Cerebellar nuclear complex (tissue), 1 donor: ENCODE measurements at regions not wholly inside any gene's neighbourhood (a gene's known extent, or its start where the extent isn't known, plus 50 kb on each side); places are given as distances from the start of the nearest gene placed in this dataset.

Source experiments
- DNase-seq, 2 experiments: peaks; one replicate each; lab custom pipeline; 2025; lab: John Stamatoyannopoulos, UW

DNA sequence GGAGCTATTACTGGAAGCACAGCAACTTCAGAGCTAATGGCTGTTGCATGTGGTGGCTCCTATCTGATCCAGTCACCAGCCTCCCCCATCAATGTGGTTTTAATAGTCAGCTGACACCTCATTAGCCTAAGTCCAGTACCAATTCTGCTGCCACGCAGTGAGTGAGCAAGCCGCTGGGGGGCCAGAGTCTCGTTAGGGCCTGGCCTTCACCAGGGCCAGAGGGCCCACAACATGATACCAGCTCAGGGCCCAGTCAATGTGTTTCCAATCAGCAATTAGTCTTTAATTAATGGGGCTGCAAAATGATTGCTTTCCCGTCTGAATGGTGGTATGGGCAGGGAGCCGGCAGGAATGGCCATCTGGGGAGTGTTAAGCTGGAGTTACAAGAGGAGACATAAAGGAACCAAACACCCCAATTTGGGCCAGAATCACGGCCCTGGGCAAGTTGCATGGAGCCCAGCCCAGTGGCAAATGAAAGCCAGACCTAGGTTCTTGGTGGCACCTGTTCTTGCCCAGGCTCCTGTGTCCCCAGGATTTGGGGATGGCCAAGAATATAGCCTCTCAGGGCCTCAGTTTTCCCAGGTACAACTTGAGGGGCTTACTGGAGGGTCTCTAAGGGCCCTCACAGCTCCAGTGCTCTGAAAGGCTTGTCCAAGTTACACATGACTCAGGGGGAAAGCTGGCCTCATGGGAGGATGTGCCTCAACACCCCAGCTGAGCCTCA lies 119.2 kb downstream of the EFNB1 start:
- DNase-seq = no peak

DNA sequence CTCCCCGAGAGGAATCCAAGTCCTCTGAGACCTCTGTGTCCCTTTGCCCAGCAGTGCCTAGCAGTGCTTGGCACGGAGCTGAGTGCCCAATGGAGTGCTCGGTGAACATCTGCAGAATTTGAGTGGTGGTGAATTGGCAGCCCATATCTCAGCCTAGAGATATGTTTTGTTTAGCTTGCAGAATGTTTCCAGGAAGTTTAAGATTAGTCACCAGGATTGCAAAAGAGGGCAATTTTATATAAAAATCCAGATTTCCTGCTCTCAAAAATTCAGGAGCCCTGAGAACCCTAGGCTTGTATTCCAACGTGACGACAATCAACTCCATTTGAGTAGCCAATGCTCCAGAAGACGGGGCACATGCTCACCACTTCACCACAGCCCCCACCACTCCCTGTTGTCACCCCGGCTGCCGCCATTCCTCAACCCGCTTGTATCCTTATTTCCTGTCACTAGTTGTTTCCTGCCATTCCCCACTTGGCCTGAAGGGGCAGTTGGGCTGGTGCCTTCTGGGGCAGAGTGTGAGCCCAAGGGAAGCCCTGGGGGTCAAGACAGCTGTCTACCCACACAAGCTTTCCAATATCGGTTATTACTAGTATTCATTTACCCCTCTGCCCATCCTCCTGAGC lies 116.9 kb downstream of the EFNB1 start:
- DNase-seq = no peak

DNA sequence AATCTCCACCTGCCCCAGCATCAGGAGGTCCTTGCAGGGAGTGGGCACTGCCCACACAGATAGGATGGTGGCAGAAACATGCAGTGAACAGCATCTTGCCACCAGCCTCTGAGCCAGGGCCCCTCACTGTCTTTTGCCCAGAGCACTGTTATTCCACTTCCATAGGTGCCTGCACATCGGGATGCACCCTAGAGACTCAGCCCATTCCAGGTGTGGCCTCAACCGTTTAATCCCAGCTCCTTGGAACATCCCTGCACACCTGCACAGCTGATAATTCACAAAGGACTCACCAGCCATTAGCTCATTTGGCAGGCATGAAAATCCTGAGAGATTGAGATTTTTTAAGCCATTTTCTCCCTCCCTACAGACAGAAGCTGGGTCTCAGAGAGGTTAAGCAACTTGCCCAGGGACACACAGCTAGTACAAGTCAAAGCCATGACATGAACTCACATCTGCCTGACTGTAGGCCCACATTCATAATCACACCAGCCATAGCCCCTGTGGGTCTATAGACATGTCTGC lies 116.3 kb downstream of the EFNB1 start:
- no peak for DNase-seq

DNA sequence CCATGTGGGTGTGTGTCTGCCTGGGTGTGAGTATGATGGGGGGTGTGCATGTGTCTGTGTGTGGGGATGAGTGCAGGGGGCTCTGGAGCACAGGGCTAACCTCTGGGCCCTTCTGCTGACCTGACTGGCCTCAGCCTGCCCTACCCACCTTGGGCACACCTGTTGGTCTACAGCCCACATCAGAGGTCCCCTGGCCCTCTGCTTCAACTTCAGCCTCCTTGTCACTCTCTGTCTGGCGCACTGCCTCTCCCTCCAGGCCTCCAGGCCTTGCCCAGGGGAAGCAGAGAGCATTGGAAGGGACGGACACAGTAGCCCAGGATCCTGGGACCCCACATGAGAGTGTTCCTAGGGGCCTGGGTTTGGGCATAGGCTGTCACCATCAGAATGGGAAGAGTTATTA lies 115.4 kb downstream of the EFNB1 start:
- no peak for DNase-seq

DNA sequence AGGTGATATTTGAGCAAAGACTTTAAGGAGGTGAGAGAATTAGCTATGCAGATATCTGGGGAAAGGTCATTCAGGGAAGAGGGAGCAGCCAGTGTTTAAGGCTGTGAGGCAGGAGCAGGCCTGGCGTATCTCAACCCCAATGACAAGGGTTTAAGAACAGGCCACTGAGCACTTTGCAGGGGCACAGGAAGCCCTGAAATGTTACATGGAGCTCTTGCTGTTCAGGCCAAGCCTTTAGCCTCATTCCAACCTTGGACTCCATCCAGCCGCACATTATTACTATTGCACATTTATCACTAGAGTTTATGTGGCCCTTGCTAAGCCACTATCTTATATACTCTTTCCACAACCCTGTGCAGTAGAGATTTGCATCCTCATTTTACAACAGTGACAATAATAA lies 114.0 kb downstream of the EFNB1 start:
- DNase-seq = no peak

DNA sequence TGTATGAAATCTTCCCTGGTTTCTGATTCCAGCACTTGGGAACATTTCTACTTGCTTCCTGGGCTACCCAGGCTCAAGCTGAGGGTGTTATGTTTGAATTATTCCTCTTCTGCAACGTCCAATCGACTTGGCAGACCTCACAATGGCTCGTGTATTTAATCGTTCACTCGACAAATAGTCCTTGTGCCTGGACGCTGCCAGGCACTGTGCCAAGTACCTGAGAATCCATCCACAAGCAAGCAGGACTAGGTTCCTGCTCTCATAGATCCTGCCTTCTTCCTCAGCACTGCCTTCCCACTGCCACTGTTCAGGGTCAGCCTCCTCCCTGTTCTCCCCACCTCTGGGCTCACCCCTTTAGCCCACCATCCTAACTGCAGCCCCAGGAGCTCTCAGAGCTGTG lies 113.3 kb downstream of the EFNB1 start:
- DNase-seq = no peak

DNA sequence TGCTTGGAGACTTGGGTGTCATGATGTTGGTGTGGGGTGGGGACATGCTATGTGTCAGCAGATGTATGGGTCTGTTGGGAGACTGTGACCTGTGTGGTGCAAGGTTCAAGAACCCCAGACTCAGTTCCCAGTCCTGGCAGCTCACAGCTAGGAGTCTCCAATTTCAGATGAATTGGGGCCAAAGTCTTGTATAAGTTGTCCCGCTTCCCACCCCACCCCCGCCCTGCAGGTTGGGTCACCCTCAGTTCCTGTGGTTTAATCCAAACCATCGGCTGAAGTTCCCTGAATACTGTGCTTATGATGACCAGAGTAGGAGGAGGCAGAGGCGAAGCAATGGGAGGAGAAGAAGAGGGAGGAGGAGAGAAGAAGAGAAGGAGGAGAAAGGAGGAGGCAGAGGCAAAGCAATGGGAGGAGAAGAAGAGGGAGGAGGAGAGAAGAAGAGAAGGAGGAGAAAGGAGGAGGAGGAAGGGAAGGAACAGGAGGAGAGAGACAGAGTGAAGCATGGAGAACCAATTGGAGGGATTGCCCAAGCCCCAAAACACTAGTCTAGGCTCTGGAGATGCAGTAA lies 112.6 kb downstream of the EFNB1 start:
- no peak for DNase-seq

DNA sequence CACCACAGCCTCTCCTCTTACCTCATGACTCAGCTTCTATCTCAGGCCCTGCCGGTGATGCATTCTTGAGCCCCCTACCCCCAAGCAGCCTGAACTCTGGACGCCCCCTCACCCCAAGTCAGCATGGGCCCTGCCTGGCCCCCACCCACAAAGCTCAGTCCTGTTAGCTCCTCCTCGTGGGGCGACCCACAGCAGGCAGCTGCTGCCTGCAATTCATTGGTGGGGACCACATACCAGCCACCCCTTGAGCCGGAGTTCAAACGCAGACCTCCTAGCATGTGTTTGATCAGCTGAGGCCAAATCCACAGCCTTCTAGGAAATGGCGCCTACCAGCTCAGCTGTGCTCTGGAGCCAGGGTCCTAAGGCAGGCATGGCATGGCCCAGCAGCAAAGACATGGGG lies 111.8 kb downstream of the EFNB1 start:
- DNase-seq = no peak

DNA sequence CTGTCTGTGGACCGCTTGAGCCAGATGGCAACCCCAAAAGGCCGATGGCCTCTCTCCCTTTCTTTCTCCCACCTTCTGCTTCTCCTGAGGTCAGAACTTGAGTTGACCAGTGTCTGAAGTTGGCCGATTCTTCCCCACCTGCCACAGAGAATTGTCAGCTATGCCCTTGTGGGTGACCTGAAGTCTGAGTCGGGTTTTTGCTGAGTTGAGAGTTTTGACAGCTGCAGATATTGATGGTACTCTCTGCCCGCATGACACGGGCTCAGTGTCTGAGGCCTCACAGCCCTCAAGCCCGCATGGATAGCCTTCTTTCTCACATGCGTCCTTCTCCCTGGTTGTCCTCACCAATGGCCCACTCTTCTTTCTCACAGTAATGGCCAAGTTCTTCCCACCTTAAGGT lies 111.0 kb downstream of the EFNB1 start:
- no peak for DNase-seq

DNA sequence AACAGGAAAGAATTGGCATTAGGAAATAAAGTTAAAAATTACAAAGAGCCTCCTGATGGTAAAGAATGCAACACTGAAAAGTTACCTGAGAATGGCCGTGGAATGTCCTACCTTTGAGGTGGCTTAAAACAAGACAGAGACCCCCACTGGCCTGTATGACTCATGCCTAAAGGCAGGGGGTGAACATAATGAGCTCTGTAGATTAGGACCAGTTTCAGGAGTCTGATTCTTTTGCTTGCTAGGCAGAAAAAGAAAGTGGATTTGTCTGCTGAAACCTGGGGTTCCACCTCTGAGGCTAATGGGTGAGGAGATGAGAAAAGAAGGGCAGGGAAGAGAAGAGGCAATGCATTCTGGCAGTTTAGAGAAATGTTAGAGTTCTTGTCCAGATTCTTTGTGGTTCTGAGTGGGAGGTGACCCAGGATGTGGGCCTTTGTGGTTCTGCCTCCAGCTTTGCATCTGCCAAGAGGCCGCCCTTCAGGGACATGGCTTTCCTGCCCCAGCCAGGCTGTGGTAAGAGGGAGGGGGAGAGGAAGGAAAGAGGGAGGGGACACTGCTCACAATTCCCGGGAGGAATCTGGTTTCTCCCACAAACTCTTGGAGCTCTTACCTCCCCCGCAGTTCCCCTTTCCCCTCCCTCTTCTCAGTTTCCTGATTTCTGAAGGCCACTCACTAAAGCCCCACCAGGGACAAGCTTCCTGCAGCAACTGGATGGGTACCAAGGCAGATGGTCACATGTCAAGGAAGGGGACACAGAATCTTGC lies 109.6 kb downstream of the EFNB1 start:
- no peak for DNase-seq

DNA sequence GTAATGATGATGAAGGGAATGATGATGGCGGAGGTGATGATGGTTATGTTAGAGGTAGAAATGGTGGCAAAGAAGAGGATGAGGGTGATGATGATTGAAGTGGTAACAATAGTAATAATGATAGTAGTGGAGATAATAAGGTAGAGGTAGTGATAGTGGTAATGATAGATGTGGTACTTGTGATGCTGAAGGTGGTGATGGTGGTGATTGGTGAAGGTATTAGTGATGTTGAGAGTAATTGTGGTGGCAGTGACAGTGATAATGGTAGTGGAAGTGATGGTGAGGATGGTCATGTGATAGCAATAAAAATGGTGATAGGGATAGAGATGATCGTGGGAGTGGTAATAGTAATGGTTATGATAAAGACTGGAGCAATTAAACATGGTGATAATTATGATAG lies 108.8 kb downstream of the EFNB1 start:
- DNase-seq = no peak

DNA sequence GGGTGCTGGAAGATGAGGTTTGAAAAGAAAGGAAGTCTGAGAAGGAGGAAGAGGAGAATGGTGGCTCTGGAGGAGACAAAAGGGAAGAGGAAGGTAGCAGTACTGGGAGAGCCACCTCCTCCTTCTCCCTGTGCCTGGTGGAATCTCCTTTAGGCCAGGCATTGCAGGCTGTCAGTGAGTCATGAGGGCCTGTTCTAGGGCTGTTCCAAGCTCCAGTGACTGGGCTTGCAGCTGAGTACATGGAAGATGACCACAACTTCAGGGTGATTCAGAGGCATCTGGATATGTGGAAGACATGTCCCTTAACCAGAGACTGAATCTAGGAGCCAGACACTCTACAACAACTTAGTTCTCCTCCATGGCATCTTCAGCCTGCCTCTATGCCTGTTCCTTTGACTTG lies 107.8 kb downstream of the EFNB1 start:
- DNase-seq = no peak

DNA sequence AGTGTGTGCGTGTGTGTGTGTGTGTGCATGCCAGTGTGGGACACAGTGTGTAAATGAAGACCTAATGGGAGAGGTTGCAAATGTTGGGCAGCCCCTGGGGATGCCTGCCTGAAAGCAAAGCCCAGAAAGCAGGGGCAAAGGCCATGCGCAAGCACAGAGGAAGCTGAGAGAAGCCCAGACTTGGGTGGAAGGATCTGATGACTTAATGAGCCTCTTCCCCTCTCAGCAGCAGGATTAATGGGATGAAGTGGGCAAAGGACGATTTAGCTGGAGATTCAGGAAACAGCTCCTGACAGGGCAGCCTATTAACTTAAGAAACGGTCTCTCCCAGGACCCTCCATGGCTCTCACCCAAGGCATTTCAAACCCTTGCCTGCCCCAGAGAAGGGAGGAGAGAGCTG lies 107.3 kb downstream of the EFNB1 start:
- no peak for DNase-seq

DNA sequence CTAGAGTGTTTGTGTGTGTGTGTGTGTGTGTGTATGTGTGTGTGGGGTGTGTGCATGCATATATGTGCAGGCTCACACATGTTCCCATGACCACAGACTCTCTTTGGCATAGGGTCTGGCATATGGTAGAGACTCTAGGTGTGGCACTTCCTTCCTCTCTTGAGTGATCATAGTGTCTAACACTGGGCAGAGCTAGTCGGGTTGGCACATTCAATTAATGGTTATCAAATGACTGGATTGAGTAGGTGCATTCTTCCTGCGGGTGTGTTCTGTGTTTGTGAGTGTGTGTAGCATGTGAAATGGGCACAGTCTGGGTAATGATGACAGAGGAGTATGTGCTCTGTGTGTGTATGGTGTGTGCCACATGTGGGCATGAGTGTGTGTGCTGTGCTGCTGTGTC lies 106.5 kb downstream of the EFNB1 start:
- no peak for DNase-seq

DNA sequence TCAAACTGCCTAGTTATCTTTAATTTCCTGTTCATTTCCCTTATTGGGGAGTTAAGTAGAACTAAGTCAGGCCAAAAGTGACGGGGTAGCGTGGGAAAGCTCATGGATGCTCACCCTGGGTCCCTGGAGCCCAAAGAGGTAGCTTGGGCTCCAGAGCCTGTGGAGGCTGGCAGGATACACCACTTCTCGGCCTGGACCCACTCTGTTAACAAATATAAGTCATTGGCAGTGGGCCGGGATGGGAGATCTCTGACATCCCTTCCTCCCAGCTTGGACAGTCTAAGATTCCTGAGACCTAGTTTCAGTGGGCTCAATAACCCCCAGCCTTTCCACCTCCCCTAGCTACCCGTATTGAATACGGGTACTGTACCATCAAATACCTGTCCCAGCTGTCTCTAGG lies 106.1 kb downstream of the EFNB1 start:
- DNase-seq = no peak

DNA sequence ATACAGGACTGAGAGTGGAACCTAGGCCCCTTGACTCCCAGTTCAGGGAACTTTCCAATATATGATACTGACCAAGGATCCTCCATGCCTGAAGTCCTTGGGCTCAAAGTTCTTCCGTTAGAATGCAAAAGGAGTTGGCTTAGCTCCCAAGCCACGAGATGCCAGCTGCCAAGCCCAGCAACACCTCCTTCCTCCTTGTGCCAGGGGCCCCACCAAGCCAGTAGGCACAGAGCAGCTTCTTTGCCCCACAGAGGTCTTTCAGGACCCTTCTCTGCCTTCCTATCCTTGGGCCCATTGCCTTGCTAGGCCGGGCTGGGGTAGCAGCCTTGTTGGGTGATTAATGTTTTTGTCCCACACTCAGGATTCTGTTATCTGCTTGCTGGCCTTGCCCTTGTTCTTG lies 105.6 kb downstream of the EFNB1 start:
- no peak for DNase-seq

DNA sequence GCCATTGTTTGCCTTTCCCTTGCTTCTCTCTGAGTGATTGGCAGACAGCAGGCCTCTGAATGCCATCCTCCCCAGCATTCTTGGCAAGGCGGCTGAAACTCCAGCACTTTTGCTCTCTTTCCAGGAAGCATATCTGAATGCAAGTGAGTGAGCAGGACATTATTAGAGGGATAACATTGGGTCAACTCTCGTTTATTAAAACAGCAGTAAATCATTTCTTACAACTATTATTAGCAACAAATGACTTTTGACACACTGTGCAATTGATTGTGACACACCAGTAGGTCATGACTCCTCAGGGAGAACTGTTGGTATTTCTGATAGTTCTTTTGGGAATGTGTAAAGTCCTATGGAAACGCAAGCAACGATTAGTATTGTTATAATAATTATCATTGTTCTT lies 103.8 kb downstream of the EFNB1 start:
- DNase-seq = no peak

DNA sequence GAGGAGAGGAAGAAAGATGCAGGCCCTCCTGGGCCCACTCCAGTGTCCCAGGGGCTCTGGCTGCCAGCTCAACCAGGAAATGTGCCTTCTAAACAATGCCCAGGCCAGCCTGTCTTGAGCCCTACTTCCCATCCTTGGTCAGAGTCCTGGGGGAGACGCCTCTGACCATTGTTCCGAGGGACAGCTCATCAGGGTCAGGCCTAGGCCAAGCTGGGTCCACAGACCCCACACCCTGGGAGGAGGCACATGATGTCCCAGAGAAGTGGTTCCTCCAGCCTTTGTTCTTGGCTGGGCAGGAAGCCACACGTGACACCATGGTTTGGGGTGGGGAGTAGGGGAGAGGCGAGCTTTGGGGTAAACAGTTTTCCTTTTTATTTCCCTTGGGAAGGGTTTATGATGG lies 102.5 kb downstream of the EFNB1 start:
- DNase-seq = no peak

DNA sequence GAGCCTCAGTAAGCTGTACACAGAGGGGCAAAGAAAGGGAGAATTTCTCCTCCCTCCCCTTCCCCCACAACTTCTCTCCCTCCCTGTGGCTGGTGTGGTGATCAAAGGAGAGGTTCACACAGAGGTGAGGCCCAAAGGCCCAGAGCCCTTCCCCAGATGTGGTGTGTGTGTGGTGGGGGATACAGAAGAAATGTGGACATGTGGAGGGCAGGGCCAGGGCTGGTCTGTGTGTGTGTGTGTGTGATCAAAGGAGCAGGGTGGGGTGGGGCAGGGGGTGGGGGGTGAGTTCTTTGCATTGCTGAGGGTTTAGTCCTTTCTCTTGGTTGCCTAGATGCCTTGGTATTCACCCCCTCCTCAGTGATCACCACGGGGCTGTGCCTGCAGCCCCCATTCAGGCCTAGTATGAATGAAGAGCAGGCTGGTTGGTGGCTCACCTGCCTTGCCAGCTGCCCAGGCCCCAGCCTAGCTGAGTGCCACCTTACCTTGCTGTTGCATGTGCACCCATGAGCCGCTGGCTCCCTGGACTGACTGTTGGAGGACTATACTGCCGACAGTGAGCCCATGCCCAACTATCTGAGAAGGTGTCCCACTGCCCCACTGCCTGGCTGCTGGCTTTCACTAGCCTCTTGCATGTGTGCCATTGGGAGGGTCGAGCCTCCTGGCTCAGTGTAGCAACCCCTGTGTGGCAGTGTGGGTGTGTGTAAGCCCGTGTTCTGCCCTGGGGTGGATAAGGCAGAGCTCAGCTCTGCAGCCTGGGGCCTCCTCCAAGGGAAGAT lies 101.9 kb downstream of the EFNB1 start:
- no peak for DNase-seq

DNA sequence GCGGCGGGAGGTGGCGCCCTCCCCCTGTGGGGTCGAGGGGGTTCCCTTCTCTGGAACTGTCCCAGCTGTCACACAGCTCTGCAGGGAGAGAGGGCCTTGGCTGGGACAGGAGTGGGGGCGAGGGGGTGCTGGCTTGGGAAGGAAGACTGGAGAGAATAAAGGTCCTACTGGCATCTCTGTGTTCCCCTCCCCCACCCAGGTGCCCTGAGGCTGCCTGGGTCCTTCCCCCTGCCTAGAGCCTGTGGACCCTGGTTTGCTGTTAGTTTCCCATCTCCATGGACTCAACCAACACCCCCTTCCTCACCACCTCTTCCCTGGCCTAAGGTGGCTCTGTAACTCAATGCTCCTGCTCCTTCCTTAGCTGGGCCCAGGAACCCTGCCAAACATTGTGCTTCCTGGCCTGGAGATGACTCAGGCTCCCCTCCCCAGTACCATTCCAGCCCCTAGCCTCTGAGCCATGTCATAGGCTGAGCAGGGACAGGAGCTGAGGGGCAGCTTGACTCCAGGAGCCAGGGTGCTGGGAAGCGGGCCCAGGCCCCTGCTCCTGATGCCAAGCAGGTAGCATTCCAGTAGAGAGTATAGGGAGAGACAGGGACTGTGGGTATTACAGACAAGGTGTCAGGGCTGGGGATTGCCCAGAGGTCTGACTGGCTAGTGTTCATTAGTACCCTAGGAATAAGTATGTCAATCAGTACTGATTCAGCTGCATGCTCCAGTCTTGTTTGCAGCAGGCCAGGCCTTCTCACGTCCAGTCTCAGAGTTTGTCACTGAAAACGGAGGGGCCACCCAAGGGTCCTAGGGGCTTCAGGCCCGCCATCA lies 100.7 kb downstream of the EFNB1 start:
- no peak for DNase-seq

DNA sequence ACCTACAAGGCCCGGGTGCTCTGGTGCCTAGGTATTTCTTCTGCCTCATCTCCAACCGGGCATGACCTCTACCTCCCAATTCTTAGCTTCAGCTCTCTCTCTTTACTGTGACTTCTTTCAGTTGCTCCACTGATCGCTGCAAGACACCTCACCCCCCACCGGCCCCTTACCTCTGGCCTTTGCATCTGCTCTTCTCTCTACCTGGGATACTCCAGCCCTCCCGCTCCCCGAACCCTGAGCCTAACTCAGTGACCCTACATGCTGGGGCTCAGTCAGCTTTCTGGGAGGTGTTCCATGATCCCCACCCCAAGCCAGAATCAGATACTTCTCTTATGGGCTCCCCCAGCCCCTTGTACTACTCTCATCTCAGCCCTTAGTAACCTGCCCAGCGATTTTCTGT lies 99.6 kb downstream of the EFNB1 start:
- no peak for DNase-seq
